Loucy (cell line): ENCODE measurements at regions not wholly inside any gene's neighbourhood (a gene's known extent, or its start where the extent isn't known, plus 50 kb on each side); places are given as distances from the start of the nearest gene placed in this dataset.

ENCODE experiments used
- H2AFZ ChIP-seq: fragments of 200-600 bp; sonication (generic); 2 replicates; pipeline ENCODE4 v1.6.0; 2016; ENCODE audit warnings: antibody characterized with exemption, mild to moderate bottlenecking, low read length, moderate library complexity
- H3F3A ChIP-seq: fragments of 200-600 bp; 2 replicates; pipeline ENCODE4 v1.6.0; 2016; ENCODE audit warnings: antibody characterized with exemption, low read depth, mild to moderate bottlenecking
- H3K27me3 ChIP-seq: fragments of 200-600 bp; sonication (generic); 2 replicates; pipeline ENCODE4 v1.6.1; 2014; ENCODE audit warnings: low read length, mild to moderate bottlenecking; ENCODE audit not compliant: insufficient read depth, poor library complexity, severe bottlenecking
- H3K36me3 ChIP-seq: fragments of 200-600 bp; sonication (generic); 2 replicates; pipeline ENCODE4 v1.6.1; 2016; ENCODE audit warnings: low read length; ENCODE audit not compliant: insufficient read depth
- H3K4me1 ChIP-seq: fragments of 200-600 bp; sonication (generic); 2 replicates; pipeline ENCODE4 v1.5.1; 2014; ENCODE audit warnings: low read length, mild to moderate bottlenecking; ENCODE audit not compliant: insufficient read depth, poor library complexity, severe bottlenecking
- H3K4me2 ChIP-seq: fragments of 200-600 bp; sonication (generic); 2 replicates; pipeline ENCODE4 v1.6.0; 2014; ENCODE audit warnings: antibody characterized with exemption, low read length, low read depth, mild to moderate bottlenecking; ENCODE audit not compliant: poor library complexity, severe bottlenecking
- H3K4me3 ChIP-seq: fragments of 200-600 bp; sonication (generic); 2 replicates; pipeline ENCODE4 v1.5.1; 2014; ENCODE audit warnings: low read length, mild to moderate bottlenecking, mixed read lengths; ENCODE audit not compliant: poor library complexity, severe bottlenecking
- H3K79me2 ChIP-seq: fragments of 200-600 bp; sonication (generic); 2 replicates; pipeline ENCODE4 v1.6.1; 2014; ENCODE audit warnings: low read length; ENCODE audit not compliant: insufficient read depth
- H3K9ac ChIP-seq: fragments of 200-600 bp; sonication (generic); 2 replicates; pipeline ENCODE4 v1.6.0; 2014; ENCODE audit warnings: mild to moderate bottlenecking, low read depth, low read length, moderate library complexity; ENCODE audit not compliant: poor library complexity, severe bottlenecking
- H3K9me2 ChIP-seq: fragments of 200-600 bp; sonication (generic); replicated peaks from 2 replicates; pipeline ENCODE4 v1.6.1; 2016; ENCODE audit warnings: low read depth, low read length, mixed read lengths
- H3K9me3 ChIP-seq: fragments of 200-600 bp; sonication (generic); 2 replicates; pipeline ENCODE4 v1.6.1; 2014; ENCODE audit warnings: mild to moderate bottlenecking, antibody characterized with exemption, low read length, low read depth; ENCODE audit not compliant: insufficient read depth
- H4K20me1 ChIP-seq: fragments of 200-600 bp; sonication (generic); 2 replicates; pipeline ENCODE4 v1.6.0; 2014; ENCODE audit warnings: antibody characterized with exemption, low read length, mild to moderate bottlenecking; ENCODE audit not compliant: insufficient read depth, poor library complexity, severe bottlenecking
- CTCF ChIP-seq: fragments of 200-600 bp; sonication (generic); conservative IDR thresholded peaks from 2 replicates; pipeline ENCODE4 v1.5.1; 2014; ENCODE audit warnings: mild to moderate bottlenecking, antibody characterized with exemption, low read length
- EZH2phosphoT487 ChIP-seq: fragments of 200-600 bp; IDR thresholded peaks from 2 replicates; pipeline ENCODE4 v1.6.1; 2018; ENCODE audit warnings: antibody characterized with exemption, mild to moderate bottlenecking, moderate library complexity, borderline replicate concordance

- Histone ChIP-seq H3K4me1 (peaks cover 16% of the 10 kb centered on the region), H2AFZ (no peak overlapping the region), H3K36me3 (no peaks in the 10 kb centered on the region), H3K79me2 (no peaks in the 10 kb centered on the region), H3K27me3 (no peaks in the 10 kb centered on the region), H3K9me2 (no peaks in the 10 kb centered on the region), H3K4me2 (no peak overlapping the region), H3F3A (no peaks in the 10 kb centered on the region), H3K4me3 (no peak overlapping the region), H3K9ac (no peak overlapping the region), H4K20me1 (no peaks in the 10 kb centered on the region), H3K9me3 (no peaks in the 10 kb centered on the region)
- TF ChIP-seq CTCF (no peak), EZH2phosphoT487 (no peak)
These were observed 360.6 kb upstream of the MEF2C start for GRCh38 chr5:89243611-89244010.

GRCh38 chr5:89241186-89241585 lies 358.2 kb upstream of the MEF2C start:
- no peak overlapping the region for H3K4me2 ChIP-seq
- no peaks in the 10 kb centered on the region for H3K9me3 ChIP-seq

GRCh38 chr5:89236900-89237299 lies 353.9 kb upstream of the MEF2C start:
- no peaks in the 10 kb centered on the region for H3F3A ChIP-seq
- no peak for TF ChIP-seq EZH2phosphoT487
- no peak for TF ChIP-seq CTCF
- H3K79me2 ChIP-seq = no peaks in the 10 kb centered on the region
- H3K9me3 ChIP-seq = no peaks in the 10 kb centered on the region
- H3K4me2 ChIP-seq = no peak overlapping the region
- H4K20me1 ChIP-seq = no peaks in the 10 kb centered on the region
- H2AFZ ChIP-seq = no peak overlapping the region
- no peak overlapping the region for H3K9ac ChIP-seq
- no peaks in the 10 kb centered on the region for H3K36me3 ChIP-seq
- peaks cover 2% of the 10 kb centered on the region for H3K4me1 ChIP-seq
- H3K27me3 ChIP-seq = no peaks in the 10 kb centered on the region
- no peaks in the 10 kb centered on the region for H3K9me2 ChIP-seq
- H3K4me3 ChIP-seq = no peak overlapping the region

More at GRCh38 chr5:89241186-89241585, 358.2 kb upstream of the MEF2C start:
- no peak for TF ChIP-seq EZH2phosphoT487
- TF ChIP-seq CTCF = no peak
- no peaks in the 10 kb centered on the region for H3K9me2 ChIP-seq
- no peaks in the 10 kb centered on the region for H3K79me2 ChIP-seq
- no peaks in the 10 kb centered on the region for H3K36me3 ChIP-seq
- no peak overlapping the region for H3K4me3 ChIP-seq
- no peak overlapping the region for H3K9ac ChIP-seq
- H4K20me1 ChIP-seq = no peaks in the 10 kb centered on the region
- H3K4me1 ChIP-seq = peaks cover 8% of the 10 kb centered on the region
- H3K27me3 ChIP-seq = no peaks in the 10 kb centered on the region
- H2AFZ ChIP-seq = no peak overlapping the region
- H3F3A ChIP-seq = no peaks in the 10 kb centered on the region
